Stimulated activated CD8-positive, alpha-beta memory T cell treated with anti-CD3 and anti-CD28 coated beads, Interleukin-4, amount 100 ng/mL, for 48 hours (primary cell): ENCODE measurements at regions not wholly inside any gene's neighbourhood (a gene's known extent, or its start where the extent isn't known, plus 50 kb on each side); places are given as distances from the start of the nearest gene placed in this dataset.

Experiments used
- DNase-seq: peaks from one replicate; pipeline ENCODE4 v3.0.0-alpha.2; 2020

DNA sequence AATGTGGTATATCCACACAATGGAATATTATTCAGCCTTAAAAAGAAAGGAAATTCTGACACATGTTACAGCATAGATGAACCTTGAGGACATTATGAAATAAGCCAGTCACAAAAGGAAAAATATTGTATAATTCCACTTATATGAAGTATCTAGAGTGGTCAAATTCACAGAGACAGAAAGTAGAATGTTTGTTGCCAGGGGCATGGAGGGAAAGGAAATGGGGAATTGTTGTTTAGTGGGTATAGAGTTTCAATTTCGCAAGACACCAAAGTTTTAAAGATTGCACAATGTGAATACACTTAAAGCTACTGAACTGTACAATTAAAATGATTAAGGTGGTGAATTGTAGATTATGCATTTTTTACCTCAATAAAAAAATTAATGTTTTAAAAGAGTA is 92.9 kb downstream of the TXNL1 start:
- DNase-seq, result no peak

DNA sequence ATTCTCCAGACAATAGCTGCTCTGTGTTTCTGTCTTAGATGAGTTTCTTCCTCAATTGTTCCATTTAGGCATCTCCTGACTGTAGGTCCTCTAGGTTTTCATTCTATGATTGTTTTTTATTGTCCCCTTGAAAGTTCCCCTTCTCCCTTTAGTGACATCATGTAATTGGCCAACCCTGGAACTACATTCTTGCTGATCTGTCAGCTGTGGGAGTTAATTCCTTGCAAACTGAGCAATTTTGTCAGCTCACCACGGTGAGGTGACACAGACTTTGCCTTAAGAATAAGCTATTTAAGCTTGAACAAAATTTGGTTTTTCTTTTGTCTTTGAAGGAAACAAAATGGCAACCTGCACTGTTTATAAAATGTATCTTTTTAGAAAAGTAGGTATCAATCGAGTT is 95.9 kb downstream of the TXNL1 start:
- no peak for DNase-seq

- no peak for DNase-seq
Observed at GRCh38 chr18:56541793-56542192, 96.6 kb downstream of the TXNL1 start.

GRCh38 chr18:56541340-56541739 is 97.1 kb downstream of the TXNL1 start:
- no peak for DNase-seq

DNA sequence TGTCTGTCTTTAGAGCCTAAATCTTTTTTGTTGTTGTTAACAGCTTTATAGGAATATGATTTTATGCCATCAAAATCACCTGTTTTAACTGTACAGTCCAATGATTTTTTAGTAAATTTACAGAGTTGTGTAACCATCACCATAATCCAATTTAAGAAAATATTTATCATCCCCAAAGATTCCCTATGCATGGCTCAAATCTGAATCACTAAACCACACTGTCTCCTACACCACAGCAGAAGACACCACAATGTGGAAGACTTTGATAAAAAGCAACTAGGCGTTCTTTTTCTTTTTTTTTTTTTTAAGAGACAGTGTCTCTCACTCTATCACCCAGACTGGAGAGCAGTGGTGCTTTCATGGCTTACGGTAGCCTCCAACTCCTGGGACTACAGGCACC is 99.6 kb downstream of the TXNL1 start:
- no peak for DNase-seq

DNA sequence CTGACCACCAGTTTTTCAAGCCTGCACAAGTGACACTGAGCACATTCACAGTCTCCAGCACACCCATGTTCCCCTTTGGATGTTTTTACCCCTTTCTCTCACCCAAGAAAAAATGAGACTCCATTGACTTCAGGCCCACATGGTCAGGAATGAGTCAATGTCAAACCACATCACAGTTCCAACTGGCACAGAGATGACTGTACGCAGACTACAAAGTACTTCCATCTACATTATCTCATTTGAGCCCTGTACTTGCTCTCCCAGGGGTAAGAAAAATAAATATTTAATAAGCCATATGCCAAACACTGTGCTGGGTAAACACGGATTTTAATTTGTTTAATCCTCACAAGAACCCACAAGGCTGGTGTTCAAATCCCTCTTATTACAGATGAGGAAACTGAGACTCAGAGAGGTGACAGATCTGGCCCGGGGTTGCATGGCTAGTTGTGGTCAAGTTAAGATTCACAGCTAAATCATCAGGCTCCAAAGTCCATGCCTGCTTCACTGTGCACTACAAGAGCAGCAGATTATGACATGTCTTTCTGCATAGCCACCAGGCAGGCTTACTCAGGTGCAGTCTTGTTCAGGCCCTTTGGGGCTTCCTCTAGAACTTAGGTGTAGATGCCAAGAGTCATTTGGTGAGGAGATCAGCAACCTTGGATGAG is 106.1 kb downstream of the TXNL1 start:
- peak; percentile 34 for DNase-seq

DNA sequence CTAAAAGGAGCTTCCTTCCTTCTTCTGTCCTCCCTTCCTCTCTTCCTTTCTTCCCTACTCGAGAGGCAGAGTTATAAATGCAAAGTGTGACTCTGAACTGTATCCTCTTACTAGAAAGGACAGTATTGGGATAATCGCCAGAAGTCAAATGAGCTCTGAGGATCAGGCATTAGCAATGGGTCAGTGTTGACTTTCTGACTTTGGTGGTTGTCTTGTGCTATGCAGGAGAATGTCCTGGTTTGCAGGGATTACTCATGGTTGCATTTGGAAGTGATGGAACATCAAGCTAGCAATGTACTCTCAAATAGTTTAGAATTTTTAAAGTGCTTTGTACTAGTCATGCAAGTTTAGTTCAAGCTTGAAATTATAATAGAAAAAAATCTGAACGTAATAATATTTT is 115.6 kb downstream of the TXNL1 start:
- no peak for DNase-seq

DNA sequence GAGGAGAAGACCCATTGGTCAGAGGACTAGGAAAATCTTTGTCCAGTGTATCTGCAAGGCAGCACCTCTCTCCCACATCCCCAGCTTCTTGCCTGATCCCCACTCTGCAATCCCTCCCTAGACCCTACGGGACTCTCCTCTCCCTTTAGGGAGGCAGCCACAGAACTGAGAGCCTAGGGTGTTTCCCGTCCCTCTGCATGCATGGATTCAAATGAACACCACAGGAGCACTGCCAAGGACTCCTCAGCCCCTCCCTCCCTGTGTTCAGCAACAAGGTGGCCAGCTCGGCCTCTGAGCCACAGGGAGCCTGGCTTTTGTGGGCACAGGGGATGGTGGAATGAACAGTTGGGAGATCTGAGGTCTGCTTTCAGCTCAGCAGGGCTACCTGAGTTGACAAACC is 117.1 kb downstream of the TXNL1 start:
- no peak for DNase-seq

- no peak for DNase-seq
Observed at GRCh38 chr18:56517761-56518160, 120.6 kb downstream of the TXNL1 start.

DNA sequence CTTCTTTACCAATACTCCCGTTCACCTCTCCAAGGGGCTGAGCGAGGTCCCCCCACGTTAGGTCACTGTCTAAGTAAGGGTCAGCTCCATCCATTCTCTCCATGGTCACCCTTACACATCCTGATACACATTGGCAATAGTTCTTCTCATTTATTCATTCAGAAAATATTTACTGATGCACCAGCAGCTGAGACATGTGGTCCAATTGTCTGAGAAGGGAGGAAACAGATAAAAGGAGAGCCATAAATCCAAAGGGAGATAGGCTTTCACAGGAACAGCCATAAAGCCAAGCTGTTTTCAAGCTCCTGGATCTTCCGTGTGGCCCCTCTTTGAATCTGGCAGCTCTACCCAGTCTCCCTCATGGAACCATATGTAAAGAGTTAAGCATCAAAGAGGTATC is 121.2 kb downstream of the TXNL1 start:
- DNase-seq, result no peak

- DNase-seq, result no peak
Observed at GRCh38 chr18:56516789-56517188, 121.6 kb downstream of the TXNL1 start.

DNA sequence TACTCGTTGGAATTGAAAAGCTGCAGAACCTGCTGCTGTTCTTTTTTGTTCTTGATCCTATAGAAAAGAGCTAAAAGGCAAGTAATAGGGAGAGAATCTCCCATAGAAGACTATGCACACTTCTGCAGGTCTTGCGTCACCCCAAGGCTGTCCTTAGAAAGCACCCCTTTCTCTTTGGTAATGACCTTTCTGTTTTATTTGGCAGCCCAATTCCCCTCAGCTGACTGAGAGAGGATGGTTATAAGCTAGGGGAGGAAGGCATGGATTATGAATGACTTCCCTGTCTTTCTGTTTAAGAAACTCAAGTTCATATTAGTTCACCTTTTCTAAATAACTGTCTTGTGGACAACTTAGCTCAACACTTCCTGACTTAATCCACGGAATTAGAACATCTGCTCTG is 122.9 kb downstream of the TXNL1 start:
- DNase-seq, result no peak

DNA sequence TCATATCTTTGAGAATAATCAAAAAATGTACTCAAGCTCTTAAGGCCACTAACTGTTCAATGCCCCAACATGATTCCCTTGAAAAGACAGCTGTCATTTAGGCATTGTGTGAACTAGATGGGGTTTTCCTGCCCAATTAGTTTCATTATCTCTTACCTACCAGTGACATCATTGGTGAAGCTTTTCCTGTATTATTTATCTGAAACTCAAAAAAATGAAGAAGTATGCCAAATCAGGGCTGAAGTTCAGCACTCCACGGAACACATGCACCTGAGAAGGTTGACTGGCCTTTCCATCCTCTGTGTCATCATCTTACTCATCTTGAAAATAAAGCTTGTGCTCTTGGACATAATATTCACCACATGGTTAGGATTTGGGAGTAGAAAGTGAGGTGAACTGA is 126.4 kb downstream of the TXNL1 start:
- DNase-seq, result no peak

DNA sequence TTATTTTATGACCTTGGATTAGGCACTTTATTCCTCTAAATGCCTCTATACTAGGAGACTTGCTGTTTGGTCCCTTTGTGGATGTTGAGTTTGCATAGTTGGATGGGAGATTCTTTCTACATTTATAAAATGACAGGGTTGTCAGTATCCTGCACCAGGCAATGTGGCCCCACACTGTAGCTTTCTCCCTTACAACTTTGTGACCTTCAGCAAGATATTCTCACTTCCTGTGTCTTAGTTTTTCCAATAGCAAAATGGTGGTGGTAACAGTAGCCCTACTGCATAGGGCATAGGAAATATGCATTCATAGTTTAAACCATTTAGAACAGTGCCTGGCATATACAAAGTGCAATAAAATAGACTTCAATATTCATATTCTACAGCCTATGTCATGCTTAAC is 128.3 kb downstream of the TXNL1 start:
- DNase-seq, result no peak

GRCh38 chr18:56509656-56510055 is 128.7 kb downstream of the TXNL1 start:
- DNase-seq, result no peak

GRCh38 chr18:56508370-56509036 is 129.9 kb downstream of the TXNL1 start:
- DNase-seq, result no peak

GRCh38 chr18:56505971-56506370 is 132.4 kb downstream of the TXNL1 start:
- DNase-seq, result no peak

DNA sequence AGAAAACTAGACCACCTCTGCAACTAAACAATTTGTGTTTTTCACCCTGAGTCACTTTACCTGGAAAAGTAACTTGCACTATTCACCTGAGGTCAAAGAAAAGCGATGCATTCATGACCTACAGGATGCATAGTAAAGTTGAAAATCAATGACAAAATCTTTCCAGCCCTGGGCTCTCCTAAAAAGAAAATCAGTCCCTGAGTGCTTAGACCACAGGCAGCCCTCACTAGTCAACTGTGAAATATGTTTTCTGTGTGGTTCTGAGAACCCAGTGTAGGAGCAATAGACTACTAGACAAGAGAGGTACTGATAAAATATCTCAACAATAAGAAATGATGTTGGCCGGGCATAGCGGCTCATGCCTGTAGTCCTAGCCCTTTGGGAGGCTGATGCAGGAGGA is 133.1 kb downstream of the TXNL1 start:
- DNase-seq, result no peak

DNA sequence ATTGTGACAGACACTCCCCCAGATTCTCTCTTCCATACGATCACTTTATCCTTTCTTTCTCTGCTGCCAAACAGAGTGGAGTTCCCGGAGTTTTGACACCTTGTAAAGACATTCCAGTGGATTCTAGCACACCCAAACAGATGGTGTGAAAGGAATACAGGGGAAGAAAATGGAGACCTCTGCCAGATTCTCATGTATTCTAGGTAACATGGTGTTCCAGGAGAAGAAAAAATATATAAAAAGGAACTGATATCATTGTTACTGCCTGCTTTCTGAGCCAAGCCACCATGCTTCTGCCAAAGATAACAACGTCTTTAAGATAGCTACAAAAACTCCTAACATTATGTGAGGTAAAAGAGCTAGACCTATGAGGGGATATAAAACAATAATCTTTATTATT is 136.5 kb downstream of the TXNL1 start:
- no peak for DNase-seq

GRCh38 chr18:56495884-56496283 is 142.5 kb downstream of the TXNL1 start:
- DNase-seq, result no peak

DNA sequence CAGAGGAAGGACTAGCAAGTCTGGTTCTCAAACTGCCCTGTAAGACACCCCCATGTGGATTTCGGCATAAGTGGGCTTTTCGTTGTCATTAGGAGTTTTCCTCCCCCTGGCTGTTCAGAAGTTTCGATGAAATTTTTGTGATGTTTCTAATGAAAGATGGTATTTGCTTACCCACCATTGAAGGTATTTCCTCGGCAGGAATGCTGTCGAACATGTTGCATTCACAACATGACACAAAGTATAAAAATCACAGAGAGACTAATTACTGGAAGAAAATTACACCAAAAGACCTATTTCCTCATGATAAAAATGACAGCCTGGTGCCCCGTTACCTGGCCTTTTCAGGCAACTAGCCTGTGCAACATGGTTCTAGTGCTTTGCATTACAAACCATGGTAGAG is 144.9 kb downstream of the TXNL1 start:
- no peak for DNase-seq

- DNase-seq, result no peak
Observed at GRCh38 chr18:56492136-56492535, 146.3 kb downstream of the TXNL1 start.

- no peak for DNase-seq
Observed at GRCh38 chr18:56490942-56491341, 147.4 kb downstream of the TXNL1 start.

DNA sequence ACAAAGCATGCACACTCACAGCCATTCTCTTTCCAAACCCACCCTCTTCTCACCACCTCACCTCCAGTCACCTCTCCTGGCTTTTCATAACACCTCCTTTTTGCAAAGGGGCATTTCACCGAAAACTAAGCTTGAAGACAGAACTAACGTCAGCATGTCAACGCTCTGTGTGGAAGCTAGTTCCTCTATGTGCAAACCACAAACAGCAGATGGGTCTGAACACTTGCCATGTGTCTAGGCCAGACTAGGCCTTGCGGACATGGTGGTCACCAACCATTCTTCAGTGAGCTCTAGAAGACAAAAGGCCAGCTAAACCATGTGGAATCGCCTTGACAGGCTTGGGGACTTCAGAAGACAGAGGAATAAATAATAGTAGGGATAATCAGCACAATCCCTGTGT is 148.5 kb downstream of the TXNL1 start:
- DNase-seq, result no peak

DNA sequence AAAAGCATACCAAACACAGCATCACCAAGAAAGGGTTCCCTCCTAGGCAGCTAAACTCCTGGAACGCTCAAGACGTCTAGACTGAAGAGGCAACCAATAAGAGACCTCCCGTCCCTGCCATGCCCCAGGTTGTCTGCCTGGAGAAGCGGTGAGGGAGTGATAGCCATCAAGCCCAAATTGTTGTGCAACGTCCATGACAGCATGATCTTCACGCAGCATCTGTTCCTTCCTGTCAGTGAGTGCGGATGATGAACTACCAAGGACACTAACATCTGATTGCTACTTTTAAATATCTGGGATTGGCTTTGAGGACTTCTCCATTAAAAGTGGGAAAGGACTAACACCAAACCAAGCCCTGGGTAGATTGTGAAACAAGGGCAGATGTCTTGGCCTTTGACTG is 149.7 kb downstream of the TXNL1 start:
- no peak for DNase-seq
